CD14-positive monocyte (primary cell): ENCODE measurements at regions not wholly inside any gene's neighbourhood (a gene's known extent, or its start where the extent isn't known, plus 50 kb on each side); places are given as distances from the start of the nearest gene placed in this dataset.

Experiments used
- DNase-seq, 3 donors: peaks; one replicate each; pipeline ENCODE4 v3.0.0-alpha.2; 2011 to 2022
- H2AFZ ChIP-seq: 2 replicates; pipeline ENCODE4 v1.6.0; 2012; ENCODE audit warnings: mild to moderate bottlenecking, low read depth, low read length, inconsistent platforms; ENCODE audit not compliant: insufficient read depth, poor library complexity, severe bottlenecking
- H3K27ac ChIP-seq, 2 donors: 1 replicate in 1 of 2; 2 replicates in 1 of 2; pipeline ENCODE4 v1.5.1; 2012 to 2013; ENCODE audit warnings: low read length in 2 of 2, control low read depth in 1 of 2, inconsistent platforms in 1 of 2, low read depth in 1 of 2, mild to moderate bottlenecking in 1 of 2
- H3K27me3 ChIP-seq, 2 donors: one replicate each; pipeline versions ENCODE4 v1.6.0 to v1.6.1; 2011 to 2013; ENCODE audit warnings: low read length in 2 of 2; ENCODE audit not compliant: control insufficient read depth in 2 of 2, insufficient read depth in 2 of 2
- H3K36me3 ChIP-seq, 2 donors: replicated peaks in 1 of 2; 1 replicate in 1 of 2; 2 replicates in 1 of 2; pipeline versions ENCODE4 v1.5.1 to v1.6.1; 2012 to 2013; ENCODE audit warnings: low read length in 2 of 2, control low read depth in 1 of 2, inconsistent platforms in 1 of 2, mild to moderate bottlenecking in 1 of 2; ENCODE audit not compliant: insufficient read depth in 2 of 2, control insufficient read depth in 1 of 2
- H3K4me1 ChIP-seq, 2 donors: 1 replicate in 1 of 2; 2 replicates in 1 of 2; pipeline versions ENCODE4 v1.5.1 to v1.6.1; 2012 to 2013; ENCODE audit warnings: low read length in 2 of 2, control low read depth in 1 of 2, inconsistent platforms in 1 of 2, mild to moderate bottlenecking in 1 of 2, moderate library complexity in 1 of 2; ENCODE audit not compliant: insufficient read depth in 2 of 2, control insufficient read depth in 1 of 2
- H3K4me2 ChIP-seq: replicated peaks from 2 replicates; pipeline ENCODE3; 2012; ENCODE audit warnings: low read length, moderate library complexity, mild to moderate bottlenecking; ENCODE audit not compliant: poor library complexity, severe bottlenecking; ENCODE audit errors: extremely low read depth
- H3K4me3 ChIP-seq, 3 experiments: fragments of 200-600 bp in 1 of 3; sonication (generic) in 1 of 3; replicated peaks in 1 of 3; 1 replicate in 2 of 3; 2 replicates in 1 of 3; pipeline ENCODE4 v1.5.1; 2011 to 2013; ENCODE audit warnings: low read length in 3 of 3, mild to moderate bottlenecking in 3 of 3, control low read depth in 2 of 3, low read depth in 2 of 3, inconsistent platforms in 1 of 3, moderate library complexity in 1 of 3
- H3K79me2 ChIP-seq: 2 replicates; pipeline ENCODE4 v1.6.0; 2012; ENCODE audit warnings: mild to moderate bottlenecking, control low read depth, inconsistent platforms, low read length, moderate library complexity; ENCODE audit not compliant: insufficient read depth
- H3K9ac ChIP-seq: 2 replicates; pipeline ENCODE4 v1.6.0; 2017; ENCODE audit warnings: low read length, mild to moderate bottlenecking; ENCODE audit not compliant: insufficient read depth, poor library complexity, severe bottlenecking
- H3K9me3 ChIP-seq, 2 donors: replicated peaks in 1 of 2; 1 replicate in 1 of 2; 2 replicates in 1 of 2; pipeline versions ENCODE4 v1.5.1 to v1.6.1; 2012 to 2013; ENCODE audit warnings: low read length in 2 of 2, control low read depth in 1 of 2; ENCODE audit not compliant: control insufficient read depth in 1 of 2, insufficient read depth in 1 of 2
- H4K20me1 ChIP-seq: 2 replicates; pipeline ENCODE4 v1.6.0; 2012; ENCODE audit warnings: mild to moderate bottlenecking, low read length, control low read depth, moderate library complexity; ENCODE audit not compliant: insufficient read depth
- H3K27ac Mint-ChIP-seq, 7 donors: one replicate each; pipeline ENCODE4 v1.8.0; 2020; ENCODE audit warnings: mild to moderate bottlenecking in 7 of 7, mixed read lengths in 7 of 7, moderate library complexity in 6 of 7, inconsistent platforms in 2 of 7
- H3K27me3 Mint-ChIP-seq, 3 donors: one replicate each; pipeline ENCODE4 v1.8.0; 2021 to 2022; ENCODE audit warnings: low read depth in 3 of 3, mild to moderate bottlenecking in 3 of 3, mixed read lengths in 3 of 3, moderate library complexity in 3 of 3, inconsistent platforms in 1 of 3
- H3K36me3 Mint-ChIP-seq, 2 donors: one replicate each; pipeline ENCODE4 v1.8.0; 2020; ENCODE audit warnings: mixed read lengths in 2 of 2, inconsistent platforms in 1 of 2, mild to moderate bottlenecking in 1 of 2
- H3K4me1 Mint-ChIP-seq: one replicate; pipeline ENCODE4 v1.8.0; 2020; ENCODE audit warnings: mild to moderate bottlenecking, mixed read lengths
- H3K4me3 Mint-ChIP-seq, 2 donors: one replicate each; pipeline ENCODE4 v1.8.0; 2020; ENCODE audit warnings: mild to moderate bottlenecking in 2 of 2, mixed read lengths in 2 of 2, moderate library complexity in 1 of 2
- H3K9me3 Mint-ChIP-seq, 7 donors: one replicate each; pipeline ENCODE4 v1.8.0; 2020 to 2022; ENCODE audit warnings: mixed read lengths in 7 of 7, mild to moderate bottlenecking in 6 of 7, moderate library complexity in 6 of 7, inconsistent platforms in 2 of 7
- CTCF ChIP-seq: fragments of 200-600 bp; IDR thresholded peaks from one replicate; pipeline ENCODE4 v1.8.0; 2022; ENCODE audit warnings: antibody characterized with exemption, mild to moderate bottlenecking
- WGBS: methylation state at CpG from one replicate; pipeline ENCODE4 v1.1.5; 2013; ENCODE audit warnings: missing lambda C conversion rate; ENCODE audit not compliant: insufficient coverage; 5-methylcytosine and 5-hydroxymethylcytosine counted together
- intact Hi-C, 2 donors: fragments of 100-400 bp; cut with micrococcal nuclease; formaldehyde crosslinking; loops; one replicate each; pipeline versions ENCODE4 v1.15.0 to v1.15.1; 2023

- Histone ChIP-seq H3K9me3 (no peaks in the 10 kb centered on the region), H2AFZ (no peak overlapping the region), H4K20me1 (no peaks in the 10 kb centered on the region), H3K36me3 (peaks cover 27 to 52% of the 10 kb centered on the region in 2 donors), H3K79me2 (no peaks in the 10 kb centered on the region), H3K27ac (peak overlapping the region; percentile 39 to 67), H3K4me1 (peaks cover 33 to 35% of the 10 kb centered on the region in 2 donors), H3K27me3 (no peaks in the 10 kb centered on the region), H3K4me2 (peak overlapping the region; percentile 7), H3K9ac (no peak overlapping the region), H3K4me3 (no peak overlapping the region)
- Mint-ChIP-seq H3K27ac (peak overlapping the region; percentile 3 to 89 (median 80)), H3K27me3 (peaks cover 0 to 2% (median 1%) of the 10 kb centered on the region in 3 donors), H3K4me3 (no peak overlapping the region), H3K9me3 (no peaks in the 10 kb centered on the region), H3K4me1 (peaks cover 39% of the 10 kb centered on the region), H3K36me3 (peaks cover 41 to 64% of the 10 kb centered on the region in 2 donors)
- WGBS: 48% methylated on average over 4 of the region's 5 CpGs
- peak in 1 of 3 donors; percentile 8 for DNase-seq
- no peak for TF ChIP-seq CTCF
- intact Hi-C loops: no loop called here
Observed at GRCh38 chr1:184826001-184826400, 71.3 kb upstream of the EDEM3 start.

GRCh38 chr1:184825571-184825970 is 70.9 kb upstream of the EDEM3 start:
- H3K36me3 ChIP-seq: peaks cover 28 to 52% of the 10 kb centered on the region in 2 donors
- DNase-seq: peak; percentile 49 to 75 (median 53)
- no peaks in the 10 kb centered on the region for H3K9me3 ChIP-seq
- H3K9me3 Mint-ChIP-seq: no peaks in the 10 kb centered on the region
- H4K20me1 ChIP-seq: no peaks in the 10 kb centered on the region
- TF ChIP-seq CTCF: no peak
- no CpG with 5 or more reads among the region's 1 CpG for WGBS
- no peaks in the 10 kb centered on the region for H3K27me3 ChIP-seq
- peaks cover 33 to 35% of the 10 kb centered on the region in 2 donors for H3K4me1 ChIP-seq
- no peaks in the 10 kb centered on the region for H3K79me2 ChIP-seq
- H3K27ac ChIP-seq: peak overlapping the region in 1 of 2 donors; percentile 67
- peaks cover 39% of the 10 kb centered on the region for H3K4me1 Mint-ChIP-seq
- peak overlapping the region; percentile 57 to 89 (median 87) for H3K27ac Mint-ChIP-seq
- peak overlapping the region; percentile 7 for H3K4me2 ChIP-seq
- H2AFZ ChIP-seq: no peak overlapping the region
- peaks cover 0 to 2% (median 1%) of the 10 kb centered on the region in 3 donors for H3K27me3 Mint-ChIP-seq
- intact Hi-C loops: no loop called here
- H3K4me3 ChIP-seq: no peak overlapping the region
- H3K4me3 Mint-ChIP-seq: no peak overlapping the region
- peaks cover 45 to 64% of the 10 kb centered on the region in 2 donors for H3K36me3 Mint-ChIP-seq
- H3K9ac ChIP-seq: no peak overlapping the region
